ENCODE measurements at regions not wholly inside any gene's neighbourhood (a gene's known extent, or its start where the extent isn't known, plus 50 kb on each side); places are given as distances from the start of the nearest gene placed in this dataset.

GRCh38 chr3:153734777-153735551, 386.2 kb upstream of the ARHGEF26 start:
- no peak for DNase-seq
- no peak overlapping the region for H3K27ac Mint-ChIP-seq
- H3K27me3 Mint-ChIP-seq = peaks cover 1% of the 10 kb centered on the region
- H3K4me3 Mint-ChIP-seq = no peak overlapping the region
- no peaks in the 10 kb centered on the region for H3K36me3 Mint-ChIP-seq
- H3K4me1 Mint-ChIP-seq = no peaks in the 10 kb centered on the region
- H3K9me3 Mint-ChIP-seq = peaks cover 8% of the 10 kb centered on the region
- CTCF ChIA-PET = no interaction called here

GRCh38 chr3:153740109-153740508, 381.1 kb upstream of the ARHGEF26 start:
- Mint-ChIP-seq H3K27me3 (no peaks in the 10 kb centered on the region), H3K4me1 (no peaks in the 10 kb centered on the region), H3K27ac (no peak overlapping the region), H3K36me3 (no peaks in the 10 kb centered on the region), H3K4me3 (no peak overlapping the region), H3K9me3 (no peaks in the 10 kb centered on the region)
- CTCF ChIA-PET = no interaction called here
- DNase-seq = no peak

- Mint-ChIP-seq H3K27me3 (no peaks in the 10 kb centered on the region), H3K4me3 (no peak overlapping the region), H3K4me1 (no peaks in the 10 kb centered on the region), H3K36me3 (no peaks in the 10 kb centered on the region), H3K9me3 (no peaks in the 10 kb centered on the region), H3K27ac (no peak overlapping the region)
- no peak for DNase-seq
- CTCF ChIA-PET = no interaction called here
Measured at GRCh38 chr3:153744889-153745288, 376.3 kb upstream of the ARHGEF26 start.

- Mint-ChIP-seq H3K4me1 (no peaks in the 10 kb centered on the region), H3K27me3 (no peaks in the 10 kb centered on the region), H3K9me3 (no peaks in the 10 kb centered on the region), H3K27ac (no peak overlapping the region), H3K36me3 (no peaks in the 10 kb centered on the region), H3K4me3 (no peak overlapping the region)
- CTCF ChIA-PET = no interaction called here
- no peak for DNase-seq
Measured at GRCh38 chr3:153746211-153746610, 375.0 kb upstream of the ARHGEF26 start.

- CTCF ChIA-PET = interaction anchor here (1.2 kb wide), 1 partner anchor 152 kb away, joined by 3 read pairs; no protein-coding TSS in a partner anchor
- no peak overlapping the region for H3K4me3 Mint-ChIP-seq
Measured at GRCh38 chr3:153749070-153749610, 372.1 kb upstream of the ARHGEF26 start.

GRCh38 chr3:153752405-153753027, 368.7 kb upstream of the ARHGEF26 start:
- CTCF ChIA-PET = no interaction called here
- Mint-ChIP-seq H3K9me3 (no peaks in the 10 kb centered on the region), H3K36me3 (no peaks in the 10 kb centered on the region), H3K4me1 (no peaks in the 10 kb centered on the region), H3K27ac (no peak overlapping the region), H3K27me3 (no peaks in the 10 kb centered on the region), H3K4me3 (no peak overlapping the region)
- no peak for DNase-seq

More at GRCh38 chr3:153749070-153749610, 372.1 kb upstream of the ARHGEF26 start:
- Mint-ChIP-seq H3K27me3 (no peaks in the 10 kb centered on the region), H3K36me3 (no peaks in the 10 kb centered on the region), H3K9me3 (no peaks in the 10 kb centered on the region), H3K27ac (no peak overlapping the region), H3K4me1 (no peaks in the 10 kb centered on the region)
- DNase-seq = no peak

- Mint-ChIP-seq H3K36me3 (no peaks in the 10 kb centered on the region), H3K4me3 (no peak overlapping the region), H3K4me1 (no peaks in the 10 kb centered on the region), H3K27me3 (no peaks in the 10 kb centered on the region), H3K27ac (no peak overlapping the region), H3K9me3 (no peaks in the 10 kb centered on the region)
- no peak for DNase-seq
- CTCF ChIA-PET = no interaction called here
Measured at GRCh38 chr3:153753035-153753434, 368.2 kb upstream of the ARHGEF26 start.

GRCh38 chr3:153756816-153757215, 364.4 kb upstream of the ARHGEF26 start:
- Mint-ChIP-seq H3K9me3 (no peaks in the 10 kb centered on the region), H3K36me3 (no peaks in the 10 kb centered on the region), H3K27me3 (no peaks in the 10 kb centered on the region), H3K4me1 (no peaks in the 10 kb centered on the region), H3K27ac (no peak overlapping the region), H3K4me3 (no peak overlapping the region)
- CTCF ChIA-PET = interaction anchor here (1.2 kb wide), 1 partner anchor 13 kb away, joined by 3 read pairs; no protein-coding TSS in a partner anchor
- DNase-seq = no peak

GRCh38 chr3:153757839-153758238, 363.4 kb upstream of the ARHGEF26 start:
- CTCF ChIA-PET = interaction anchor here (1.2 kb wide), 1 partner anchor 12 kb away, joined by 3 read pairs; no protein-coding TSS in a partner anchor
- Mint-ChIP-seq H3K27ac (no peak overlapping the region), H3K36me3 (no peaks in the 10 kb centered on the region), H3K27me3 (no peaks in the 10 kb centered on the region), H3K4me1 (no peaks in the 10 kb centered on the region), H3K4me3 (no peak overlapping the region), H3K9me3 (no peaks in the 10 kb centered on the region)
- DNase-seq = no peak

GRCh38 chr3:153760948-153761347, 360.2 kb upstream of the ARHGEF26 start:
- Mint-ChIP-seq H3K27ac (no peak overlapping the region), H3K4me3 (no peak overlapping the region), H3K27me3 (no peaks in the 10 kb centered on the region), H3K4me1 (no peaks in the 10 kb centered on the region), H3K9me3 (peaks cover under 1% of the 10 kb centered on the region), H3K36me3 (no peaks in the 10 kb centered on the region)
- no peak for DNase-seq
- CTCF ChIA-PET = no interaction called here

GRCh38 chr3:153762411-153763235, 358.6 kb upstream of the ARHGEF26 start:
- Mint-ChIP-seq H3K4me1 (no peaks in the 10 kb centered on the region), H3K27ac (no peak overlapping the region)

GRCh38 chr3:153767601-153768560, 353.3 kb upstream of the ARHGEF26 start:
- CTCF ChIA-PET = interaction anchor here (0.6 to 1.8 kb wide), 5 partner anchors 14 to 724 kb away, joined by 3 to 6 read pairs (median 4); no protein-coding TSS in a partner anchor
- DNase-seq = no peak
- peaks cover 11% of the 10 kb centered on the region for H3K9me3 Mint-ChIP-seq
- no peak overlapping the region for H3K4me3 Mint-ChIP-seq
- H3K27me3 Mint-ChIP-seq = peaks cover 9% of the 10 kb centered on the region
- no peak overlapping the region for H3K27ac Mint-ChIP-seq
- no peaks in the 10 kb centered on the region for H3K36me3 Mint-ChIP-seq
- H3K4me1 Mint-ChIP-seq = no peaks in the 10 kb centered on the region

More at GRCh38 chr3:153762411-153763235, 358.6 kb upstream of the ARHGEF26 start:
- Mint-ChIP-seq H3K27me3 (no peaks in the 10 kb centered on the region), H3K4me3 (no peak overlapping the region), H3K9me3 (peaks cover 2% of the 10 kb centered on the region), H3K36me3 (no peaks in the 10 kb centered on the region)
- no peak for DNase-seq
- CTCF ChIA-PET = no interaction called here

Measured in activated naive CD4-positive, alpha-beta T cell treated with anti-CD3 and anti-CD28 coated beads, Interleukin-2, amount 10 ng/mL, durations not matched to agents 7 days and 5 days (primary cell).